Nephron progenitor cell (in vitro differentiated cells): ENCODE measurements at regions not wholly inside any gene's neighbourhood (a gene's known extent, or its start where the extent isn't known, plus 50 kb on each side); places are given as distances from the start of the nearest gene placed in this dataset.

Experiments used
- DNase-seq: peaks from one replicate; pipeline ENCODE4 v3.0.0; 2021
- H3K27ac Mint-ChIP-seq: 2 replicates; pipeline ENCODE4 v1.8.0; 2021; ENCODE audit warnings: mild to moderate bottlenecking, moderate library complexity, mixed read lengths
- H3K27me3 Mint-ChIP-seq: 2 replicates; pipeline ENCODE4 v1.8.0; 2021; ENCODE audit warnings: mild to moderate bottlenecking, low read depth, mixed read lengths; ENCODE audit not compliant: poor library complexity
- H3K36me3 Mint-ChIP-seq: 2 replicates; pipeline ENCODE4 v1.8.0; 2021; ENCODE audit warnings: low read depth, mixed read lengths
- H3K4me1 Mint-ChIP-seq: 2 replicates; pipeline ENCODE4 v1.8.0; 2021; ENCODE audit warnings: mixed read lengths
- H3K4me3 Mint-ChIP-seq: 2 replicates; pipeline ENCODE4 v1.8.0; 2021; ENCODE audit warnings: mild to moderate bottlenecking, moderate library complexity, mixed read lengths
- H3K9me3 Mint-ChIP-seq: 2 replicates; pipeline ENCODE4 v1.8.0; 2021; ENCODE audit warnings: mild to moderate bottlenecking, moderate library complexity, mixed read lengths
- CTCF ChIP-seq: fragments of 200-600 bp; sonication (generic); IDR thresholded peaks from 2 replicates; pipeline ENCODE4 v1.5.0; 2021; ENCODE audit warnings: antibody characterized with exemption

DNA sequence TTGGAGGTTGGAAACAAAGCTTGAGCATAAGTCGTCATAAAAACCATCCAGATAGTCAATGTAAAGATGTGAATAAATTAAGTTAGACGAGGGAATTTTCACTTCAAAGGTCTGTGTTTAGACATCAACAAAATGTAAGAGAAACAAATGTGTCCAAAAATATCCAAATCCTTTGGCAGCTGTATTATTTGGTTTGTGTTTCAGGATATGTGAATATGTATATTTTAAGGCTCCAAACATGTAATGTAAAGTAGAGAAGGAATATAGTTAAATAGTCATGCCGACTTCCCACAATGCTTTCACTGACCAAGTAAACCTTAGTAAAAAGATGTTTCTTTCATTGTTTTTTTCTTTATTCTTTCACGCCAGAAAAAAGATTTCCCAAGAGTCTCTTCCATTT lies 604.9 kb upstream of the NRP1 start:
- H3K27ac Mint-ChIP-seq: peak overlapping the region; percentile 20
- H3K9me3 Mint-ChIP-seq: peaks cover 10% of the 10 kb centered on the region
- H3K36me3 Mint-ChIP-seq: no peaks in the 10 kb centered on the region
- no peak for DNase-seq
- no peak for TF ChIP-seq CTCF
- H3K4me1 Mint-ChIP-seq: peaks cover 80% of the 10 kb centered on the region
- no peaks in the 10 kb centered on the region for H3K27me3 Mint-ChIP-seq
- no peak overlapping the region for H3K4me3 Mint-ChIP-seq

DNA sequence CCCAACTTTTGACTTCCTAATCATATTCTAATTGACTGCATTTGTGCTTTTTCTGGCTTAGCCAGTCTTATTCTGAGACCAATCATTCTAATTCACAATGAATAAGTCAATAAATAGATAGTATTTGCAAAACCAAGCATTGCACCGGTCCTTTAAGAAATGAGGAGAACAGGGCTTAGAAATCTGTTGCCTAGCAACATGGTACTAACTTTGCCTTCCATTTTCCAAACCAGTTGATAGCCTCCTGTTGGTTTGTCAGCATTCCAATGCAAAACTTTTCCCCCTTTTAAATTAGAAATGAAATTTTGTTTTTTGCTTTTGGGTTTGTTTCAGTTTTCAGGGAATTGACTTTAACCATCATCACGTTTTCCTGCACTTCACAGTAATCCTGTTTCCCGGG lies 603.5 kb upstream of the NRP1 start:
- H3K36me3 Mint-ChIP-seq: peaks cover 4% of the 10 kb centered on the region
- H3K9me3 Mint-ChIP-seq: no peaks in the 10 kb centered on the region
- no peak overlapping the region for H3K4me3 Mint-ChIP-seq
- H3K27me3 Mint-ChIP-seq: no peaks in the 10 kb centered on the region
- peaks cover 80% of the 10 kb centered on the region for H3K4me1 Mint-ChIP-seq
- peak overlapping the region; percentile 88 for H3K27ac Mint-ChIP-seq
- no peak for TF ChIP-seq CTCF
- no peak for DNase-seq

GRCh38 chr10:33937036-33937730 lies 602.7 kb upstream of the NRP1 start:
- Mint-ChIP-seq H3K4me3 (peak overlapping the region; percentile 10), H3K27ac (peak overlapping the region; percentile 88), H3K27me3 (no peaks in the 10 kb centered on the region)

GRCh38 chr10:33935350-33935749 lies 600.9 kb upstream of the NRP1 start:
- H3K9me3 Mint-ChIP-seq: peaks cover 6% of the 10 kb centered on the region

More at GRCh38 chr10:33937036-33937730, 602.7 kb upstream of the NRP1 start:
- DNase-seq: peak; percentile 46
- Mint-ChIP-seq H3K36me3 (peaks cover 9% of the 10 kb centered on the region), H3K4me1 (peaks cover 85% of the 10 kb centered on the region), H3K9me3 (peaks cover 5% of the 10 kb centered on the region)
- TF ChIP-seq CTCF: no peak

DNA sequence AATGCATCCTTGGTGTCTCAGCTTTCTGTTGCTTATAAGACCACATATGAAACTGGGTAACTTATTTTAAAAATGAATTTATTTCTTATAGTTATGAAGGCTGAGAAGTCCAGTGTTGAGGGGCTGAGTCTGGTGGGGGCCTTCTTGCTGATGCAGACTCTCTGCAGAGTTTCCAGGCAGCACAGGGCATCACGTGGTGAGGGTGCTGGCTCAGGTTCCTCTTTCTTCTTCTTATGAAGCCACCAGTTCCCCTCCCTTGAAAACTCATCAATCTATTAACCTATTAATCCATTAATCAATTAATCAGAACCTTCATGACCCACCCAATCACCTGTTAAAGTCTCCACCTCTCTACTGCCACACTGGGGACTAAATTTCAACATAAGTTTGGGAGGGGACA lies 595.6 kb upstream of the NRP1 start:
- no peak for TF ChIP-seq CTCF
- DNase-seq: no peak
- H3K4me1 Mint-ChIP-seq: peaks cover 58% of the 10 kb centered on the region
- H3K36me3 Mint-ChIP-seq: peaks cover 9% of the 10 kb centered on the region
- no peak overlapping the region for H3K4me3 Mint-ChIP-seq
- H3K27me3 Mint-ChIP-seq: peaks cover 3% of the 10 kb centered on the region
- no peak overlapping the region for H3K27ac Mint-ChIP-seq
- H3K9me3 Mint-ChIP-seq: peaks cover 9% of the 10 kb centered on the region

More at GRCh38 chr10:33935350-33935749, 600.9 kb upstream of the NRP1 start:
- Mint-ChIP-seq H3K36me3 (peaks cover 9% of the 10 kb centered on the region), H3K27ac (peak overlapping the region; percentile 88), H3K4me3 (peak overlapping the region; percentile 36), H3K27me3 (peaks cover 3% of the 10 kb centered on the region), H3K4me1 (peaks cover 83% of the 10 kb centered on the region)
- no peak for TF ChIP-seq CTCF
- peak; percentile 10 for DNase-seq

DNA sequence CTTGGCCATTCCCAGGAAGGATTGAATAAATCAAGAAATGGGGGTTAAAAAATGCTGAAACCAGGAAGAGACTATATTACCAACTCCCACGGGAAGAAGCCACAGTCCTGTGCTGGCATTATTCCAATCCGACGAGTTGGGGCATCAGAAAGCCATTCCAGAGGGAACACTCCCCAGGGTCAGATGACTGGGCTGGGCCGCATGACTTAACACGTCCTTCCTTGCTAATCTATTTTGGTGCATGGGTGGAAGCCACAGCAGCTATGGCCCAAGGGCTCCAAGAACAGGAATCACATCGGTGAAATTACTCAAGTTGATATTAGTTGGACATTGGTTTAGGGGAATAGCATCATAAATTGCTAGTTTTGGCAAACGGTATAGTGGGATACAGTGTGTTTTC lies 592.9 kb upstream of the NRP1 start:
- Mint-ChIP-seq H3K36me3 (peaks cover under 1% of the 10 kb centered on the region), H3K4me1 (peaks cover 35% of the 10 kb centered on the region), H3K27ac (peak overlapping the region; percentile 57), H3K27me3 (peaks cover 3% of the 10 kb centered on the region), H3K9me3 (peaks cover 21% of the 10 kb centered on the region), H3K4me3 (no peak overlapping the region)
- TF ChIP-seq CTCF: no peak
- no peak for DNase-seq
